Smooth muscle cell (in vitro differentiated cells): ENCODE measurements at regions not wholly inside any gene's neighbourhood (a gene's known extent, or its start where the extent isn't known, plus 50 kb on each side); places are given as distances from the start of the nearest gene placed in this dataset.

Experiments
- DNase-seq: peaks from one replicate; lab custom pipeline; 2025; ENCODE audit not compliant: unreplicated experiment; lab: John Stamatoyannopoulos, UW
- H2AFZ ChIP-seq: fragments of 200-600 bp; sonication (generic); 2 replicates; pipeline ENCODE4 v1.6.0; 2016; ENCODE audit warnings: antibody characterized with exemption, low read depth, mild to moderate bottlenecking
- H3F3A ChIP-seq: fragments of 200-600 bp; sonication (generic); 2 replicates; pipeline ENCODE4 v1.6.0; 2017; ENCODE audit warnings: antibody characterized with exemption, low read depth
- H3K27ac ChIP-seq: fragments of 200-600 bp; sonication (generic); 2 replicates; pipeline ENCODE4 v1.5.1; 2016; ENCODE audit warnings: low read depth, mild to moderate bottlenecking
- H3K27me3 ChIP-seq: fragments of 200-600 bp; sonication (generic); 2 replicates; pipeline ENCODE4 v1.6.1; 2016; ENCODE audit warnings: low read depth, mild to moderate bottlenecking
- H3K36me3 ChIP-seq: fragments of 200-600 bp; sonication (generic); 2 replicates; pipeline ENCODE4 v1.5.1; 2016; ENCODE audit warnings: low read depth
- H3K4me1 ChIP-seq: fragments of 200-600 bp; sonication (generic); 2 replicates; pipeline ENCODE4 v1.5.1; 2016; ENCODE audit warnings: low read depth
- H3K4me2 ChIP-seq: fragments of 200-600 bp; sonication (generic); 2 replicates; pipeline ENCODE4 v1.6.0; 2016; ENCODE audit warnings: mild to moderate bottlenecking
- H3K4me3 ChIP-seq: fragments of 200-600 bp; sonication (generic); 2 replicates; pipeline ENCODE4 v1.5.1; 2016; ENCODE audit warnings: mild to moderate bottlenecking
- H3K79me2 ChIP-seq: fragments of 200-600 bp; sonication (generic); 2 replicates; pipeline ENCODE4 v1.6.0; 2016; ENCODE audit warnings: low read depth, mild to moderate bottlenecking
- H3K9ac ChIP-seq: fragments of 200-600 bp; sonication (generic); 2 replicates; pipeline ENCODE4 v1.6.0; 2016; ENCODE audit warnings: low read depth
- H3K9me3 ChIP-seq: fragments of 200-600 bp; sonication (generic); replicated peaks from 2 replicates; pipeline ENCODE4 v1.5.1; 2016; ENCODE audit warnings: low read depth
- H4K20me1 ChIP-seq: fragments of 200-600 bp; sonication (generic); 2 replicates; pipeline ENCODE4 v1.6.0; 2016; ENCODE audit warnings: low read depth
- CTCF ChIP-seq: fragments of 200-600 bp; sonication (generic); IDR thresholded peaks from 2 replicates; pipeline ENCODE4 v1.5.1; 2017; ENCODE audit warnings: borderline replicate concordance, mild to moderate bottlenecking, antibody characterized with exemption; ENCODE audit not compliant: insufficient read depth, poor library complexity, severe bottlenecking
- WGBS: methylation state at CpG from one replicate; pipeline ENCODE4 v1.1.7; 2016; ENCODE audit warnings: low lambda C conversion rate; 5-methylcytosine and 5-hydroxymethylcytosine counted together

GRCh38 chr4:187413564-187414358, 581.8 kb upstream of the ZFP42 start:
- H3K36me3 ChIP-seq = no peaks in the 10 kb centered on the region

GRCh38 chr4:187414716-187415115, 580.9 kb upstream of the ZFP42 start:
- Histone ChIP-seq H3K79me2 (no peaks in the 10 kb centered on the region), H3F3A (no peaks in the 10 kb centered on the region), H3K4me2 (no peak overlapping the region), H3K27ac (no peak overlapping the region), H3K9ac (no peak overlapping the region), H4K20me1 (no peaks in the 10 kb centered on the region), H3K4me3 (no peak overlapping the region), H3K4me1 (no peaks in the 10 kb centered on the region), H3K9me3 (no peaks in the 10 kb centered on the region), H3K36me3 (no peaks in the 10 kb centered on the region), H3K27me3 (no peaks in the 10 kb centered on the region), H2AFZ (no peak overlapping the region)
- 94% methylated on average over 2 of the region's 2 CpGs for WGBS
- no peak for DNase-seq
- no peak for TF ChIP-seq CTCF

More at GRCh38 chr4:187413564-187414358, 581.8 kb upstream of the ZFP42 start:
- no peaks in the 10 kb centered on the region for H3K27me3 ChIP-seq
- no peaks in the 10 kb centered on the region for H3K9me3 ChIP-seq
- no peaks in the 10 kb centered on the region for H4K20me1 ChIP-seq
- H3K9ac ChIP-seq = no peak overlapping the region
- no peak for DNase-seq
- 92% methylated on average over 4 of the region's 4 CpGs for WGBS
- no peaks in the 10 kb centered on the region for H3K4me1 ChIP-seq
- no peaks in the 10 kb centered on the region for H3K79me2 ChIP-seq
- H3F3A ChIP-seq = no peaks in the 10 kb centered on the region
- H2AFZ ChIP-seq = no peak overlapping the region
- H3K4me2 ChIP-seq = no peak overlapping the region
- no peak overlapping the region for H3K27ac ChIP-seq
- no peak overlapping the region for H3K4me3 ChIP-seq
- TF ChIP-seq CTCF = no peak

DNA sequence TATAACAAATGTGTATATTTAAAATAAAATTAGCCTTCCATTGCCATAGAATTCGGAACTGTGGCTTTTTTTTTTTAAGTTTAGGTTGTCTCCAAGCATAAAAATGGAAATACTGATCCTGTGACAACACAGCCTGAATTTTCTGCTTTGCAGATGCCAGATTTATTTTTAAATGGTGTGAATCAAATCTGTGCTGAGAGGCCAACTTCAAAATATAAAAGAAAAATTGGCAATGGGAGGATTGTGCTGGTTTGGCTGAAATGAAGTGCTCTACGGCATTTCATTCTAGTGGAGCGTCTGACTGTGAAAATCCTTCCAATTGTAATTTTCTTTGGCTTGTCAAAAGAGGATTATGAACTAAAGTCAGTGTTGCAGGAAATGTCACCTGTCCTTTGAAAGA, 580.3 kb upstream of the ZFP42 start:
- Histone ChIP-seq H3K4me3 (no peak overlapping the region), H3K9me3 (no peaks in the 10 kb centered on the region), H3K27ac (no peak overlapping the region), H4K20me1 (no peaks in the 10 kb centered on the region), H3K4me1 (no peaks in the 10 kb centered on the region), H3F3A (no peaks in the 10 kb centered on the region), H3K4me2 (no peak overlapping the region), H3K27me3 (no peaks in the 10 kb centered on the region), H3K36me3 (no peaks in the 10 kb centered on the region), H2AFZ (no peak overlapping the region), H3K9ac (no peak overlapping the region), H3K79me2 (no peaks in the 10 kb centered on the region)
- no peak for TF ChIP-seq CTCF
- WGBS = 96% methylated on average over 3 of the region's 3 CpGs
- DNase-seq = no peak

GRCh38 chr4:187416216-187416615, 579.4 kb upstream of the ZFP42 start:
- no peak for DNase-seq
- no peak for TF ChIP-seq CTCF
- H3K9me3 ChIP-seq = no peaks in the 10 kb centered on the region
- no peaks in the 10 kb centered on the region for H3F3A ChIP-seq
- H3K27ac ChIP-seq = no peak overlapping the region
- H3K9ac ChIP-seq = no peak overlapping the region
- no peaks in the 10 kb centered on the region for H3K27me3 ChIP-seq
- no peaks in the 10 kb centered on the region for H4K20me1 ChIP-seq
- no peak overlapping the region for H3K4me3 ChIP-seq
- no peaks in the 10 kb centered on the region for H3K79me2 ChIP-seq
- H3K4me1 ChIP-seq = no peaks in the 10 kb centered on the region
- H3K36me3 ChIP-seq = no peaks in the 10 kb centered on the region
- H3K4me2 ChIP-seq = no peak overlapping the region
- WGBS = 48% methylated on average over 3 of the region's 3 CpGs
- no peak overlapping the region for H2AFZ ChIP-seq
